ENCODE measurements at regions not wholly inside any gene's neighbourhood (a gene's known extent, or its start where the extent isn't known, plus 50 kb on each side); places are given as distances from the start of the nearest gene placed in this dataset.

- H3K4me3 ChIP-seq (replicated peaks in 1 of 2; ENCODE audit: low read depth in 2 of 2, low read length in 2 of 2) = no peak overlapping the region
- no peak for DNase-seq (ENCODE audit: low read depth in 2 of 2)
- no peak for TF ChIP-seq CTCF (IDR thresholded peaks at IDR 0.05; ENCODE audit: low read depth, low read length)
These were observed 303.5 kb upstream of the MDGA2 start for GRCh38 chr14:47978871-47979270.

- TF ChIP-seq CTCF (IDR thresholded peaks at IDR 0.05; ENCODE audit: low read depth, low read length) = no peak
- DNase-seq (ENCODE audit: low read depth in 2 of 2) = no peak
- H3K4me3 ChIP-seq (replicated peaks in 1 of 2; ENCODE audit: low read depth in 2 of 2, low read length in 2 of 2) = no peak overlapping the region
These were observed 300.7 kb upstream of the MDGA2 start for GRCh38 chr14:47976139-47976538.

- H3K4me3 ChIP-seq (replicated peaks in 1 of 2; ENCODE audit: low read depth in 2 of 2, low read length in 2 of 2) = no peak overlapping the region
- no peak for TF ChIP-seq CTCF (IDR thresholded peaks at IDR 0.05; ENCODE audit: low read depth, low read length)
- DNase-seq (ENCODE audit: low read depth in 2 of 2) = no peak
These were observed 290.8 kb upstream of the MDGA2 start for GRCh38 chr14:47966076-47966810.

GRCh38 chr14:47961634-47962033, 286.2 kb upstream of the MDGA2 start:
- DNase-seq (ENCODE audit: low read depth in 2 of 2) = no peak
- H3K4me3 ChIP-seq (replicated peaks in 1 of 2; ENCODE audit: low read depth in 2 of 2, low read length in 2 of 2) = no peak overlapping the region
- TF ChIP-seq CTCF (IDR thresholded peaks at IDR 0.05; ENCODE audit: low read depth, low read length) = no peak

GRCh38 chr14:47959740-47960139, 284.3 kb upstream of the MDGA2 start:
- no peak for DNase-seq (ENCODE audit: low read depth in 2 of 2)
- no peak overlapping the region for H3K4me3 ChIP-seq (replicated peaks in 1 of 2; ENCODE audit: low read depth in 2 of 2, low read length in 2 of 2)
- no peak for TF ChIP-seq CTCF (IDR thresholded peaks at IDR 0.05; ENCODE audit: low read depth, low read length)

GRCh38 chr14:47949006-47949405, 273.6 kb upstream of the MDGA2 start:
- H3K4me3 ChIP-seq (replicated peaks in 1 of 2; ENCODE audit: low read depth in 2 of 2, low read length in 2 of 2) = no peak overlapping the region
- no peak for DNase-seq (ENCODE audit: low read depth in 2 of 2)
- no peak for TF ChIP-seq CTCF (IDR thresholded peaks at IDR 0.05; ENCODE audit: low read depth, low read length)

- no peak for TF ChIP-seq CTCF (IDR thresholded peaks at IDR 0.05; ENCODE audit: low read depth, low read length)
- no peak for DNase-seq (ENCODE audit: low read depth in 2 of 2)
These were observed 259.9 kb upstream of the MDGA2 start for GRCh38 chr14:47935332-47935731.

More at GRCh38 chr14:47935332-47935731, 259.9 kb upstream of the MDGA2 start:
- H3K4me3 ChIP-seq (replicated peaks in 1 of 2; ENCODE audit: low read depth in 2 of 2, low read length in 2 of 2) = no peak overlapping the region
